Islet of Langerhans (tissue), 1 donor: ENCODE measurements at regions not wholly inside any gene's neighbourhood (a gene's known extent, or its start where the extent isn't known, plus 50 kb on each side); places are given as distances from the start of the nearest gene placed in this dataset.

Source experiments
- FAIRE-seq: peaks from one replicate; lab custom pipeline; 2011; peaks lifted over from hg19 to GRCh38; lab: Jason Lieb, UNC

GRCh38 chr13:89832827-89833226 is 1514.7 kb upstream of the MIR17HG start:
- FAIRE-seq, result no peak

- FAIRE-seq, result no peak
These were observed 1503.9 kb upstream of the MIR17HG start for GRCh38 chr13:89843621-89844020.

- FAIRE-seq, result no peak
These were observed 1501.6 kb upstream of the MIR17HG start for GRCh38 chr13:89845874-89846273.

GRCh38 chr13:89846926-89847585 is 1500.4 kb upstream of the MIR17HG start:
- no peak for FAIRE-seq

GRCh38 chr13:89852570-89852969 is 1494.9 kb upstream of the MIR17HG start:
- FAIRE-seq, result no peak

GRCh38 chr13:89856512-89856911 is 1491.0 kb upstream of the MIR17HG start:
- no peak for FAIRE-seq

GRCh38 chr13:89857502-89857901 is 1490.0 kb upstream of the MIR17HG start:
- FAIRE-seq, result no peak

- no peak for FAIRE-seq
These were observed 1485.3 kb upstream of the MIR17HG start for GRCh38 chr13:89862011-89862690.

GRCh38 chr13:89862691-89863036 is 1484.8 kb upstream of the MIR17HG start:
- no peak for FAIRE-seq

GRCh38 chr13:89865164-89866064 is 1482.1 kb upstream of the MIR17HG start:
- FAIRE-seq, result no peak

- no peak for FAIRE-seq
These were observed 1478.2 kb upstream of the MIR17HG start for GRCh38 chr13:89869312-89869711.

- FAIRE-seq, result no peak
These were observed 1468.6 kb upstream of the MIR17HG start for GRCh38 chr13:89878904-89879303.

GRCh38 chr13:89880201-89880600 is 1467.3 kb upstream of the MIR17HG start:
- FAIRE-seq, result no peak

- FAIRE-seq, result no peak
These were observed 1463.5 kb upstream of the MIR17HG start for GRCh38 chr13:89883893-89884448.

- no peak for FAIRE-seq
These were observed 1456.7 kb upstream of the MIR17HG start for GRCh38 chr13:89890806-89891205.

- no peak for FAIRE-seq
These were observed 1456.1 kb upstream of the MIR17HG start for GRCh38 chr13:89891416-89891815.

- no peak for FAIRE-seq
These were observed 1449.8 kb upstream of the MIR17HG start for GRCh38 chr13:89897681-89898080.

- no peak for FAIRE-seq
These were observed 1448.0 kb upstream of the MIR17HG start for GRCh38 chr13:89899302-89900103.

- FAIRE-seq, result no peak
These were observed 1447.3 kb upstream of the MIR17HG start for GRCh38 chr13:89900104-89900765.

GRCh38 chr13:89902223-89902622 is 1445.3 kb upstream of the MIR17HG start:
- FAIRE-seq, result no peak

- FAIRE-seq, result no peak
These were observed 1444.4 kb upstream of the MIR17HG start for GRCh38 chr13:89903115-89903514.
